ENCODE measurements at regions not wholly inside any gene's neighbourhood (a gene's known extent, or its start where the extent isn't known, plus 50 kb on each side); places are given as distances from the start of the nearest gene placed in this dataset.

GRCh38 chr13:40126306-40127085, 471.0 kb downstream of the COG6 start:
- H3K27me3 Mint-ChIP-seq (ENCODE audit: low read depth): no peaks in the 10 kb centered on the region
- peak overlapping the region; percentile 4 for H3K27ac Mint-ChIP-seq
- peaks cover 21% of the 10 kb centered on the region for H3K9me3 Mint-ChIP-seq
- H3K4me3 Mint-ChIP-seq: peak overlapping the region; percentile 10
- peaks cover 28% of the 10 kb centered on the region for H3K36me3 Mint-ChIP-seq (ENCODE audit: low read depth)
- peaks cover 52% of the 10 kb centered on the region for H3K4me1 Mint-ChIP-seq (ENCODE audit: low read depth)

GRCh38 chr13:40127476-40127875, 472.0 kb downstream of the COG6 start:
- H3K9me3 Mint-ChIP-seq: peaks cover 28% of the 10 kb centered on the region
- H3K4me1 Mint-ChIP-seq (ENCODE audit: low read depth): peaks cover 60% of the 10 kb centered on the region
- H3K36me3 Mint-ChIP-seq (ENCODE audit: low read depth): peaks cover 31% of the 10 kb centered on the region

GRCh38 chr13:40127925-40128324, 472.5 kb downstream of the COG6 start:
- peaks cover 28% of the 10 kb centered on the region for H3K36me3 Mint-ChIP-seq (ENCODE audit: low read depth)
- H3K4me1 Mint-ChIP-seq (ENCODE audit: low read depth): peaks cover 61% of the 10 kb centered on the region
- H3K9me3 Mint-ChIP-seq: peaks cover 28% of the 10 kb centered on the region
- no peak overlapping the region for H3K4me3 Mint-ChIP-seq
- no peaks in the 10 kb centered on the region for H3K27me3 Mint-ChIP-seq (ENCODE audit: low read depth)
- H3K27ac Mint-ChIP-seq: peak overlapping the region; percentile 39

More at GRCh38 chr13:40127476-40127875, 472.0 kb downstream of the COG6 start:
- Mint-ChIP-seq H3K27ac (no peak overlapping the region), H3K4me3 (no peak overlapping the region), H3K27me3 (ENCODE audit: low read depth) (no peaks in the 10 kb centered on the region)

GRCh38 chr13:40129467-40129866, 474.0 kb downstream of the COG6 start:
- H3K4me1 Mint-ChIP-seq (ENCODE audit: low read depth): peaks cover 66% of the 10 kb centered on the region
- H3K4me3 Mint-ChIP-seq: no peak overlapping the region
- H3K27ac Mint-ChIP-seq: no peak overlapping the region
- H3K36me3 Mint-ChIP-seq (ENCODE audit: low read depth): peaks cover 28% of the 10 kb centered on the region
- no peaks in the 10 kb centered on the region for H3K27me3 Mint-ChIP-seq (ENCODE audit: low read depth)
- peaks cover 28% of the 10 kb centered on the region for H3K9me3 Mint-ChIP-seq

GRCh38 chr13:40130871-40131636, 475.6 kb downstream of the COG6 start:
- H3K4me1 Mint-ChIP-seq (ENCODE audit: low read depth): peaks cover 60% of the 10 kb centered on the region
- H3K27ac Mint-ChIP-seq: peak overlapping the region; percentile 8

GRCh38 chr13:40132249-40132648, 476.8 kb downstream of the COG6 start:
- Mint-ChIP-seq H3K9me3 (peaks cover 39% of the 10 kb centered on the region), H3K4me3 (no peak overlapping the region), H3K27ac (peak overlapping the region; percentile 84), H3K36me3 (ENCODE audit: low read depth) (peaks cover 33% of the 10 kb centered on the region), H3K27me3 (ENCODE audit: low read depth) (no peaks in the 10 kb centered on the region), H3K4me1 (ENCODE audit: low read depth) (peaks cover 50% of the 10 kb centered on the region)

More at GRCh38 chr13:40130871-40131636, 475.6 kb downstream of the COG6 start:
- Mint-ChIP-seq H3K9me3 (peaks cover 31% of the 10 kb centered on the region), H3K4me3 (no peak overlapping the region), H3K36me3 (ENCODE audit: low read depth) (peaks cover 29% of the 10 kb centered on the region), H3K27me3 (ENCODE audit: low read depth) (no peaks in the 10 kb centered on the region)

- Mint-ChIP-seq H3K36me3 (ENCODE audit: low read depth) (peaks cover 7% of the 10 kb centered on the region), H3K27ac (no peak overlapping the region), H3K9me3 (peaks cover 16% of the 10 kb centered on the region), H3K4me3 (no peak overlapping the region), H3K27me3 (ENCODE audit: low read depth) (no peaks in the 10 kb centered on the region), H3K4me1 (ENCODE audit: low read depth) (peaks cover 22% of the 10 kb centered on the region)
Measured at GRCh38 chr13:40136896-40137295, 481.4 kb downstream of the COG6 start.

- peaks cover 16% of the 10 kb centered on the region for H3K4me1 Mint-ChIP-seq (ENCODE audit: low read depth)
- no peak overlapping the region for H3K27ac Mint-ChIP-seq
- peaks cover 12% of the 10 kb centered on the region for H3K9me3 Mint-ChIP-seq
- H3K36me3 Mint-ChIP-seq (ENCODE audit: low read depth): peaks cover 4% of the 10 kb centered on the region
- H3K4me3 Mint-ChIP-seq: no peak overlapping the region
- no peaks in the 10 kb centered on the region for H3K27me3 Mint-ChIP-seq (ENCODE audit: low read depth)
Measured at GRCh38 chr13:40137400-40137799, 481.9 kb downstream of the COG6 start.

GRCh38 chr13:40139896-40140520, 484.5 kb downstream of the COG6 start:
- H3K36me3 Mint-ChIP-seq (ENCODE audit: low read depth): peaks cover 6% of the 10 kb centered on the region
- no peak overlapping the region for H3K4me3 Mint-ChIP-seq
- no peaks in the 10 kb centered on the region for H3K27me3 Mint-ChIP-seq (ENCODE audit: low read depth)
- H3K27ac Mint-ChIP-seq: no peak overlapping the region
- peaks cover 12% of the 10 kb centered on the region for H3K9me3 Mint-ChIP-seq
- peaks cover 19% of the 10 kb centered on the region for H3K4me1 Mint-ChIP-seq (ENCODE audit: low read depth)

GRCh38 chr13:40141859-40142555, 486.5 kb downstream of the COG6 start:
- H3K36me3 Mint-ChIP-seq (ENCODE audit: low read depth): peaks cover 2% of the 10 kb centered on the region
- no peaks in the 10 kb centered on the region for H3K27me3 Mint-ChIP-seq (ENCODE audit: low read depth)
- H3K27ac Mint-ChIP-seq: no peak overlapping the region
- H3K4me3 Mint-ChIP-seq: no peak overlapping the region
- H3K9me3 Mint-ChIP-seq: peaks cover 4% of the 10 kb centered on the region
- H3K4me1 Mint-ChIP-seq (ENCODE audit: low read depth): peaks cover 34% of the 10 kb centered on the region

GRCh38 chr13:40143106-40143505, 487.6 kb downstream of the COG6 start:
- Mint-ChIP-seq H3K27ac (peak overlapping the region; percentile 5), H3K27me3 (ENCODE audit: low read depth) (no peaks in the 10 kb centered on the region), H3K9me3 (no peaks in the 10 kb centered on the region), H3K4me1 (ENCODE audit: low read depth) (peaks cover 43% of the 10 kb centered on the region), H3K36me3 (ENCODE audit: low read depth) (peaks cover 2% of the 10 kb centered on the region), H3K4me3 (no peak overlapping the region)

GRCh38 chr13:40143559-40143958, 488.1 kb downstream of the COG6 start:
- H3K4me1 Mint-ChIP-seq (ENCODE audit: low read depth): peaks cover 47% of the 10 kb centered on the region

GRCh38 chr13:40145139-40145538, 489.7 kb downstream of the COG6 start:
- Mint-ChIP-seq H3K9me3 (no peaks in the 10 kb centered on the region), H3K36me3 (ENCODE audit: low read depth) (peaks cover 2% of the 10 kb centered on the region)

More at GRCh38 chr13:40143559-40143958, 488.1 kb downstream of the COG6 start:
- Mint-ChIP-seq H3K9me3 (no peaks in the 10 kb centered on the region), H3K27ac (peak overlapping the region; percentile 5), H3K4me3 (no peak overlapping the region), H3K36me3 (ENCODE audit: low read depth) (peaks cover 2% of the 10 kb centered on the region), H3K27me3 (ENCODE audit: low read depth) (no peaks in the 10 kb centered on the region)

GRCh38 chr13:40146063-40146462, 490.6 kb downstream of the COG6 start:
- Mint-ChIP-seq H3K4me3 (no peak overlapping the region), H3K36me3 (ENCODE audit: low read depth) (peaks cover 2% of the 10 kb centered on the region), H3K9me3 (no peaks in the 10 kb centered on the region), H3K4me1 (ENCODE audit: low read depth) (peaks cover 51% of the 10 kb centered on the region), H3K27ac (peak overlapping the region; percentile 70), H3K27me3 (ENCODE audit: low read depth) (no peaks in the 10 kb centered on the region)

More at GRCh38 chr13:40145139-40145538, 489.7 kb downstream of the COG6 start:
- Mint-ChIP-seq H3K4me1 (ENCODE audit: low read depth) (peaks cover 47% of the 10 kb centered on the region), H3K27me3 (ENCODE audit: low read depth) (no peaks in the 10 kb centered on the region), H3K4me3 (no peak overlapping the region), H3K27ac (no peak overlapping the region)

Data from T-helper 1 cell treated with Interleukin-12 subunit alpha and Interleukin-12 subunit beta and Interleukin-4 antibody, amounts not matched to agents 30 μg/mL and 1 μg/mL, for 36 hours (primary cell).